Liver (tissue), 8 donors: ENCODE measurements at regions not wholly inside any gene's neighbourhood (a gene's known extent, or its start where the extent isn't known, plus 50 kb on each side); places are given as distances from the start of the nearest gene placed in this dataset.

ENCODE experiments used
- DNase-seq: peaks from one replicate; pipeline ENCODE4 v3.0.0-alpha.2; 2017; ENCODE audit warnings: low spot score
- H3K27ac ChIP-seq, 2 donors: one replicate each; pipeline ENCODE4 v1.7.0; 2013; ENCODE audit warnings: inconsistent platforms in 2 of 2, low read length in 2 of 2, control low read depth in 1 of 2, low read depth in 1 of 2, mild to moderate bottlenecking in 1 of 2
- H3K27me3 ChIP-seq, 4 donors: one replicate each; pipeline versions ENCODE4 v1.6.1 to v1.7.0; 2013; ENCODE audit warnings: low read length in 3 of 4, inconsistent platforms in 1 of 4, mild to moderate bottlenecking in 1 of 4, moderate library complexity in 1 of 4; ENCODE audit not compliant: control insufficient read depth in 4 of 4, insufficient read depth in 4 of 4
- H3K36me3 ChIP-seq, 4 donors: one replicate each; pipeline versions ENCODE4 v1.6.1 to v1.7.0; 2013; ENCODE audit warnings: low read length in 3 of 4, mild to moderate bottlenecking in 3 of 4, low read depth in 1 of 4, moderate library complexity in 1 of 4; ENCODE audit not compliant: control insufficient read depth in 4 of 4, insufficient read depth in 3 of 4
- H3K4me1 ChIP-seq, 4 donors: one replicate each; pipeline versions ENCODE4 v1.6.1 to v1.7.0; 2013; ENCODE audit warnings: low read length in 3 of 4, mild to moderate bottlenecking in 3 of 4, moderate library complexity in 1 of 4; ENCODE audit not compliant: control insufficient read depth in 4 of 4, insufficient read depth in 4 of 4
- H3K4me3 ChIP-seq, 3 donors: one replicate each; pipeline versions ENCODE4 v1.6.1 to v1.7.0; 2013; ENCODE audit warnings: low read length in 3 of 3, control low read depth in 1 of 3, low read depth in 1 of 3, mild to moderate bottlenecking in 1 of 3
- H3K9ac ChIP-seq, 2 donors: one replicate each; pipeline ENCODE4 v1.7.0; 2013; ENCODE audit warnings: low read length in 2 of 2, mild to moderate bottlenecking in 2 of 2, moderate library complexity in 2 of 2, control low read depth in 1 of 2, low read depth in 1 of 2
- H3K9me3 ChIP-seq, 4 donors: one replicate each; pipeline versions ENCODE4 v1.6.1 to v1.7.0; 2013; ENCODE audit warnings: low read length in 3 of 4; ENCODE audit not compliant: control insufficient read depth in 4 of 4
- EGR1 ChIP-seq, 2 donors: IDR thresholded peaks; 2 replicates each; pipeline ENCODE4 v1.6.1; 2016 to 2018; ENCODE audit warnings: antibody characterized with exemption in 2 of 2, low read depth in 2 of 2
- FOXA1 ChIP-seq: IDR thresholded peaks from 2 replicates; pipeline ENCODE4 v1.6.1; 2016; ENCODE audit warnings: antibody characterized with exemption
- FOXA2 ChIP-seq: IDR thresholded peaks from 2 replicates; pipeline ENCODE4 v1.6.1; 2016; ENCODE audit warnings: antibody characterized with exemption
- GABPA ChIP-seq, 2 donors: IDR thresholded peaks in 1 of 2; conservative IDR thresholded peaks in 1 of 2; 2 replicates each; pipeline ENCODE4 v1.6.1; 2016; ENCODE audit warnings: antibody characterized with exemption in 2 of 2, mild to moderate bottlenecking in 1 of 2, moderate library complexity in 1 of 2
- HNF4A ChIP-seq, 2 donors: conservative IDR thresholded peaks; 2 replicates each; pipeline ENCODE4 v1.6.1; 2016; ENCODE audit warnings: antibody characterized with exemption in 2 of 2, mild to moderate bottlenecking in 2 of 2
- HNF4G ChIP-seq: IDR thresholded peaks from 2 replicates; pipeline ENCODE4 v1.6.1; 2016; ENCODE audit warnings: antibody characterized with exemption
- JUND ChIP-seq, 2 donors: IDR thresholded peaks; 2 replicates each; pipeline ENCODE4 v1.6.1; 2016; ENCODE audit warnings: antibody characterized with exemption in 2 of 2
- NR2F2 ChIP-seq: IDR thresholded peaks from 2 replicates; pipeline ENCODE4 v1.6.1; 2016; ENCODE audit warnings: antibody characterized with exemption
- RAD21 ChIP-seq, 2 donors: IDR thresholded peaks; 2 replicates each; pipeline ENCODE4 v1.6.1; 2016; ENCODE audit warnings: antibody characterized with exemption in 2 of 2, mild to moderate bottlenecking in 2 of 2
- RXRA ChIP-seq, 2 donors: IDR thresholded peaks; 2 replicates each; pipeline ENCODE4 v1.6.1; 2017 to 2018; ENCODE audit warnings: antibody characterized with exemption in 2 of 2, mild to moderate bottlenecking in 1 of 2
- SP1 ChIP-seq: IDR thresholded peaks from 2 replicates; pipeline ENCODE4 v1.6.1; 2018; ENCODE audit warnings: antibody characterized with exemption, mild to moderate bottlenecking
- TAF1 ChIP-seq: conservative IDR thresholded peaks from 2 replicates; pipeline ENCODE4 v1.6.1; 2016; ENCODE audit warnings: antibody characterized with exemption, mild to moderate bottlenecking
- YY1 ChIP-seq: IDR thresholded peaks from 2 replicates; pipeline ENCODE4 v1.6.1; 2016; ENCODE audit warnings: antibody characterized with exemption, mild to moderate bottlenecking
- WGBS: extraction: QIAGEN DNeasy Blood & Tissue Kit; methylation state at CpG from one replicate; pipeline ENCODE4 v1.1.7; 2013; 5-methylcytosine and 5-hydroxymethylcytosine counted together
- TF ChIP-seq, protein P1 (sequence below): fragments of 150-350 bp; IDR thresholded peaks from 2 replicates; pipeline ENCODE4 v1.5.1; 2017; ENCODE audit warnings: improper control_type of control experiment, low read depth, low read length; ENCODE audit not compliant: missing input control
- TF ChIP-seq, protein P2 (sequence below): IDR thresholded peaks from 2 replicates; pipeline ENCODE4 v1.6.1; 2016; ENCODE audit warnings: antibody characterized with exemption
- TF ChIP-seq, protein P3 (sequence below): IDR thresholded peaks from 2 replicates; pipeline ENCODE4 v1.6.1; 2016; ENCODE audit warnings: antibody characterized with exemption
- TF ChIP-seq, protein P4 (sequence below): IDR thresholded peaks from 2 replicates; pipeline ENCODE4 v1.6.1; 2016; ENCODE audit warnings: antibody characterized with exemption, mild to moderate bottlenecking
- TF ChIP-seq, protein P5 (sequence below): IDR thresholded peaks from 2 replicates; pipeline ENCODE4 v1.6.1; 2016; ENCODE audit warnings: antibody characterized with exemption
- donor health status: healthy.
- donor health status: healthy.
- donor health status: healthy.
- donor health status: healthy.
- donor health status: healthy.

DNA sequence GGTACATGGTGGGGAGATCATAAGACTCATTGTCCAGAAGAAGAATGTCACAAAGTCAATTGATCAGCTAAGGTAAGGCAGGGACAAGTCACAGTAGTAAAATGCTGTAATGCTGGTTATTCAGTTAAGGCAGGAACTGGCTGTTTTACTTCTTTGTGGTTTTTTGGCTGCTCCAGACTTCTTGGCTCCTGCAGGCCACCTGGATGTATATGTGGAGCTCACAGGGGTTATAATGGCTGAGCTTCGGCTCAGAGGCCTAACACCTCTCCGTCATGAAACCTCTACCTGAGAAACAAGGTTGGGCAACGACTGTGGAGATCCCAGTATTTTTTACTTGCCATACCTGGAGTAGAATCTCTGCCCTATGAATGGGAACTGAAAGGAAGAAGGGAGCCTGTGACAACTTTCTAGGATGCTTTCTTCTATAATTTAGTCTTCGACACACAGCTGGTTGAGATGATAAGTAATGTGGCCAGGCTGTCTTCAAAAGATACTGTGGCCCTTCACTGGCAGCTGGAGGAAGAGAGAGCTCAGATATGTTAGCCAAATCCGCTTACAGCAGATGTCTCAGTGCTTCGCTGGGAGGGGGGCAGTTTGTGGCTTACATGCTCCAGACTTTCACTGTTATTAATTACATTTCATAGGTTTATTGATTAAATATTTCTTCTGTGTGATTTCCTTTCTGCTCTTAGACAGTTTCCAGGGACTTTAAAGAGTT lies 887.8 kb downstream of the IGSF11 start:
- Histone ChIP-seq H3K36me3 (no peaks in the 10 kb centered on the region), H3K4me1 (no peaks in the 10 kb centered on the region), H3K9ac (no peak overlapping the region), H3K9me3 (peaks cover 0 to 5% (median 0%) of the 10 kb centered on the region in 4 donors), H3K27me3 (no peaks in the 10 kb centered on the region), H3K27ac (no peak overlapping the region), H3K4me3 (no peak overlapping the region)
- TF ChIP-seq, protein P1, sequence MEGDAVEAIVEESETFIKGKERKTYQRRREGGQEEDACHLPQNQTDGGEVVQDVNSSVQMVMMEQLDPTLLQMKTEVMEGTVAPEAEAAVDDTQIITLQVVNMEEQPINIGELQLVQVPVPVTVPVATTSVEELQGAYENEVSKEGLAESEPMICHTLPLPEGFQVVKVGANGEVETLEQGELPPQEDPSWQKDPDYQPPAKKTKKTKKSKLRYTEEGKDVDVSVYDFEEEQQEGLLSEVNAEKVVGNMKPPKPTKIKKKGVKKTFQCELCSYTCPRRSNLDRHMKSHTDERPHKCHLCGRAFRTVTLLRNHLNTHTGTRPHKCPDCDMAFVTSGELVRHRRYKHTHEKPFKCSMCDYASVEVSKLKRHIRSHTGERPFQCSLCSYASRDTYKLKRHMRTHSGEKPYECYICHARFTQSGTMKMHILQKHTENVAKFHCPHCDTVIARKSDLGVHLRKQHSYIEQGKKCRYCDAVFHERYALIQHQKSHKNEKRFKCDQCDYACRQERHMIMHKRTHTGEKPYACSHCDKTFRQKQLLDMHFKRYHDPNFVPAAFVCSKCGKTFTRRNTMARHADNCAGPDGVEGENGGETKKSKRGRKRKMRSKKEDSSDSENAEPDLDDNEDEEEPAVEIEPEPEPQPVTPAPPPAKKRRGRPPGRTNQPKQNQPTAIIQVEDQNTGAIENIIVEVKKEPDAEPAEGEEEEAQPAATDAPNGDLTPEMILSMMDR = no peak
- TF ChIP-seq, protein P2, sequence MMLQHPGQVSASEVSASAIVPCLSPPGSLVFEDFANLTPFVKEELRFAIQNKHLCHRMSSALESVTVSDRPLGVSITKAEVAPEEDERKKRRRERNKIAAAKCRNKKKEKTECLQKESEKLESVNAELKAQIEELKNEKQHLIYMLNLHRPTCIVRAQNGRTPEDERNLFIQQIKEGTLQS = no peak
- TF ChIP-seq FOXA1 (no peak), EGR1 (IDR thresholded peaks at IDR 0.05; ENCODE audit: low read depth in 2 of 2) (no peak), RAD21 (IDR thresholded peaks at IDR 0.05) (no peak), HNF4A (conservative IDR thresholded peaks at IDR 0.05) (no peak), RXRA (IDR thresholded peaks at IDR 0.05) (no peak), GABPA (IDR thresholded peaks at IDR 0.05 in 1 of 2, conservative IDR thresholded peaks at IDR 0.05 in 1 of 2) (no peak)
- TF ChIP-seq, protein P3, sequence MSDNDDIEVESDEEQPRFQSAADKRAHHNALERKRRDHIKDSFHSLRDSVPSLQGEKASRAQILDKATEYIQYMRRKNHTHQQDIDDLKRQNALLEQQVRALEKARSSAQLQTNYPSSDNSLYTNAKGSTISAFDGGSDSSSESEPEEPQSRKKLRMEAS = no peak
- WGBS = 74% methylated on average over 6 of the region's 6 CpGs
- no peak for DNase-seq

DNA sequence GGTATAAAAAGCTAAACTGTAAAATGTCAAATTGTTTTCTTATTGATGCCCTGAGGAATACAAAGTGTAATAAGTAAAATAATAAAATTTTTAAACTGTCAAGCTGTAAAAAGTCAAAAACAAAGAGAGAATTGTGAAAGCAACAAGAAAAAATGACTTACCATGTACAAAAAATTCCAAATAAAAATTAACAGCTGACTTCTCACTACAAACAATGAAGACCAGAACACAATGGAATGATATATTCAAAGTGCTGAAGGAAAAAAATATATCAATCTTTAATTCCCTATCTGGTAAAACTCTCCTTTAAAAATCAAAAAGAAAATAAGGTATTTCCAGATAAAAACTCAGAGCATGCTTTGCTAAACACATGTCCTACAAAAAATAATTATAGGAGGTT lies 883.5 kb downstream of the IGSF11 start:
- peaks cover 0 to 3% (median 1%) of the 10 kb centered on the region in 4 donors for H3K9me3 ChIP-seq
- H3K9ac ChIP-seq = no peak overlapping the region
- no peak overlapping the region for H3K27ac ChIP-seq
- no peak for TF ChIP-seq HNF4A (conservative IDR thresholded peaks at IDR 0.05)
- no peak for TF ChIP-seq EGR1 (IDR thresholded peaks at IDR 0.05; ENCODE audit: low read depth in 2 of 2)
- no peak for TF ChIP-seq GABPA (IDR thresholded peaks at IDR 0.05 in 1 of 2, conservative IDR thresholded peaks at IDR 0.05 in 1 of 2)
- TF ChIP-seq TAF1 = no peak
- TF ChIP-seq RAD21 (IDR thresholded peaks at IDR 0.05) = no peak
- TF ChIP-seq, protein P1 = no peak
- TF ChIP-seq SP1 = no peak
- no peak for TF ChIP-seq JUND (IDR thresholded peaks at IDR 0.05)
- no peak for TF ChIP-seq YY1
- TF ChIP-seq, protein P4, sequence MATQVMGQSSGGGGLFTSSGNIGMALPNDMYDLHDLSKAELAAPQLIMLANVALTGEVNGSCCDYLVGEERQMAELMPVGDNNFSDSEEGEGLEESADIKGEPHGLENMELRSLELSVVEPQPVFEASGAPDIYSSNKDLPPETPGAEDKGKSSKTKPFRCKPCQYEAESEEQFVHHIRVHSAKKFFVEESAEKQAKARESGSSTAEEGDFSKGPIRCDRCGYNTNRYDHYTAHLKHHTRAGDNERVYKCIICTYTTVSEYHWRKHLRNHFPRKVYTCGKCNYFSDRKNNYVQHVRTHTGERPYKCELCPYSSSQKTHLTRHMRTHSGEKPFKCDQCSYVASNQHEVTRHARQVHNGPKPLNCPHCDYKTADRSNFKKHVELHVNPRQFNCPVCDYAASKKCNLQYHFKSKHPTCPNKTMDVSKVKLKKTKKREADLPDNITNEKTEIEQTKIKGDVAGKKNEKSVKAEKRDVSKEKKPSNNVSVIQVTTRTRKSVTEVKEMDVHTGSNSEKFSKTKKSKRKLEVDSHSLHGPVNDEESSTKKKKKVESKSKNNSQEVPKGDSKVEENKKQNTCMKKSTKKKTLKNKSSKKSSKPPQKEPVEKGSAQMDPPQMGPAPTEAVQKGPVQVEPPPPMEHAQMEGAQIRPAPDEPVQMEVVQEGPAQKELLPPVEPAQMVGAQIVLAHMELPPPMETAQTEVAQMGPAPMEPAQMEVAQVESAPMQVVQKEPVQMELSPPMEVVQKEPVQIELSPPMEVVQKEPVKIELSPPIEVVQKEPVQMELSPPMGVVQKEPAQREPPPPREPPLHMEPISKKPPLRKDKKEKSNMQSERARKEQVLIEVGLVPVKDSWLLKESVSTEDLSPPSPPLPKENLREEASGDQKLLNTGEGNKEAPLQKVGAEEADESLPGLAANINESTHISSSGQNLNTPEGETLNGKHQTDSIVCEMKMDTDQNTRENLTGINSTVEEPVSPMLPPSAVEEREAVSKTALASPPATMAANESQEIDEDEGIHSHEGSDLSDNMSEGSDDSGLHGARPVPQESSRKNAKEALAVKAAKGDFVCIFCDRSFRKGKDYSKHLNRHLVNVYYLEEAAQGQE = no peak
- TF ChIP-seq, protein P2 = no peak
- no peak for TF ChIP-seq FOXA1
- TF ChIP-seq FOXA2 = no peak
- no peak for TF ChIP-seq HNF4G
- TF ChIP-seq RXRA (IDR thresholded peaks at IDR 0.05) = no peak
- TF ChIP-seq, protein P5, sequence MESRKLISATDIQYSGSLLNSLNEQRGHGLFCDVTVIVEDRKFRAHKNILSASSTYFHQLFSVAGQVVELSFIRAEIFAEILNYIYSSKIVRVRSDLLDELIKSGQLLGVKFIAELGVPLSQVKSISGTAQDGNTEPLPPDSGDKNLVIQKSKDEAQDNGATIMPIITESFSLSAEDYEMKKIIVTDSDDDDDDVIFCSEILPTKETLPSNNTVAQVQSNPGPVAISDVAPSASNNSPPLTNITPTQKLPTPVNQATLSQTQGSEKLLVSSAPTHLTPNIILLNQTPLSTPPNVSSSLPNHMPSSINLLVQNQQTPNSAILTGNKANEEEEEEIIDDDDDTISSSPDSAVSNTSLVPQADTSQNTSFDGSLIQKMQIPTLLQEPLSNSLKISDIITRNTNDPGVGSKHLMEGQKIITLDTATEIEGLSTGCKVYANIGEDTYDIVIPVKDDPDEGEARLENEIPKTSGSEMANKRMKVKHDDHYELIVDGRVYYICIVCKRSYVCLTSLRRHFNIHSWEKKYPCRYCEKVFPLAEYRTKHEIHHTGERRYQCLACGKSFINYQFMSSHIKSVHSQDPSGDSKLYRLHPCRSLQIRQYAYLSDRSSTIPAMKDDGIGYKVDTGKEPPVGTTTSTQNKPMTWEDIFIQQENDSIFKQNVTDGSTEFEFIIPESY = no peak
- no peak for TF ChIP-seq NR2F2
- TF ChIP-seq, protein P3 = no peak
- no peaks in the 10 kb centered on the region for H3K27me3 ChIP-seq
- H3K36me3 ChIP-seq = no peaks in the 10 kb centered on the region
- no peaks in the 10 kb centered on the region for H3K4me1 ChIP-seq
- no peak overlapping the region for H3K4me3 ChIP-seq
- no peak for DNase-seq
